LHCN-M2 (cell line): ENCODE measurements at regions not wholly inside any gene's neighbourhood (a gene's known extent, or its start where the extent isn't known, plus 50 kb on each side); places are given as distances from the start of the nearest gene placed in this dataset.

Experiments
- DNase-seq: peaks from one replicate; pipeline ENCODE4 v3.0.0-alpha.2; 2012; ENCODE audit warnings: low read depth

GRCh38 chr13:84659359-84659661 lies 777.0 kb upstream of the SLITRK1 start:
- DNase-seq: no peak

GRCh38 chr13:84658491-84659358 lies 776.5 kb upstream of the SLITRK1 start:
- DNase-seq: no peak

- DNase-seq: no peak
These were observed 773.4 kb upstream of the SLITRK1 start for GRCh38 chr13:84655677-84656076.

GRCh38 chr13:84654654-84655275 lies 772.5 kb upstream of the SLITRK1 start:
- DNase-seq: no peak

GRCh38 chr13:84653915-84654534 lies 771.8 kb upstream of the SLITRK1 start:
- DNase-seq: no peak

GRCh38 chr13:84651705-84652104 lies 769.4 kb upstream of the SLITRK1 start:
- no peak for DNase-seq

GRCh38 chr13:84651288-84651687 lies 769.0 kb upstream of the SLITRK1 start:
- DNase-seq: peak; percentile 49

GRCh38 chr13:84649853-84650252 lies 767.6 kb upstream of the SLITRK1 start:
- DNase-seq: peak; percentile 67

- DNase-seq: no peak
These were observed 765.9 kb upstream of the SLITRK1 start for GRCh38 chr13:84648069-84648640.

GRCh38 chr13:84646957-84647356 lies 764.7 kb upstream of the SLITRK1 start:
- DNase-seq: no peak

- peak; percentile 46 for DNase-seq
These were observed 763.1 kb upstream of the SLITRK1 start for GRCh38 chr13:84645196-84646012.

GRCh38 chr13:84641491-84641890 lies 759.2 kb upstream of the SLITRK1 start:
- peak; percentile 78 for DNase-seq

- DNase-seq: no peak
These were observed 758.4 kb upstream of the SLITRK1 start for GRCh38 chr13:84640691-84641090.

- peak; percentile 50 for DNase-seq
These were observed 748.2 kb upstream of the SLITRK1 start for GRCh38 chr13:84630476-84630875.

GRCh38 chr13:84616864-84617263 lies 734.6 kb upstream of the SLITRK1 start:
- no peak for DNase-seq

- DNase-seq: peak; percentile 66
These were observed 727.4 kb upstream of the SLITRK1 start for GRCh38 chr13:84609716-84610115.

GRCh38 chr13:84607261-84608013 lies 725.2 kb upstream of the SLITRK1 start:
- DNase-seq: peak; percentile 65

GRCh38 chr13:84606616-84607015 lies 724.3 kb upstream of the SLITRK1 start:
- DNase-seq: no peak

- DNase-seq: no peak
These were observed 723.7 kb upstream of the SLITRK1 start for GRCh38 chr13:84605927-84606326.

GRCh38 chr13:84591444-84591843 lies 709.2 kb upstream of the SLITRK1 start:
- DNase-seq: no peak

GRCh38 chr13:84590663-84591062 lies 708.4 kb upstream of the SLITRK1 start:
- DNase-seq: no peak
